GM19463 (cell line): ENCODE measurements at regions not wholly inside any gene's neighbourhood (a gene's known extent, or its start where the extent isn't known, plus 50 kb on each side); places are given as distances from the start of the nearest gene placed in this dataset.

Experiments
- ATAC-seq: cut with Tn5 transposase; IDR thresholded peaks from one replicate; pipeline ENCODE4 v1.9.1; 2021; ENCODE audit warnings: mild to moderate bottlenecking, moderate library complexity; ENCODE audit not compliant: unreplicated experiment

DNA sequence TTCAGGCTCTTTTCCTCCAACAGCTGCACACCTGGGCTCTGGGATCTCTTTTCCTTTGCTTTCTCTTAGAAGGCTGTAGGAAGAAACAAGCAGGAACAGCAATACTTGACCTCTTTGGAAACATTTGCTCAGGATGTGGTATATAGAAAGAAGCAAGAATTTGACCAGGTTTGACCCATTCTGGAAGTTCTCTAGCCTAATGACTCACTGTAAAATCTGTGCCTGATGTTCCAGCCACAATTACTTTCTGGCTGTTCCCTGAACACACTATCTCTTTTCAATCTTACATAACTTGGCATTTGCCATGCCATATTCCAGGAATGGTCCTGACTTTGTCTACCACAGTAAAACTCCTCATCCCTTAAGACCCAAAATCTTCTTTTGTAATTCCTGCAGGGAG is 419.9 kb upstream of the DAB1 start:
- no peak for ATAC-seq

DNA sequence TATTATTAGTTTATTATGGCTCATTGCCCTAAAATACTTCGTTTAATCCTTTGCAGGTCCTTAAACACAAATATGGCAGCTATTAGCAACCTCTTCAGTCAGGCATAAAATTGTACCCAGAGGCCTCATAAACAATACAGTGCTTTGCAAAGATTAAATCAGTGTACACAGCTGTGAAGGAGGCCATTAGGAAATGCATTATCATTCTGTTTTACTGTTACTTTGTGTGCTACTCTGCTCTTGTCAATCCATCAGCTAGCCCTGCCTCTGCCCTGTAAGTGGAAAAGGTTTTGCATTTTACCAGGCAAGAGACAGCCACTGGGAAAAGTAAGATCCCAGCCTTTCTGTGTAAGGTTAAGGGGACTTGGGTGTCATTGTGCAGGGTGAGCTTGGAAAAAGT is 415.7 kb upstream of the DAB1 start:
- ATAC-seq: no peak

DNA sequence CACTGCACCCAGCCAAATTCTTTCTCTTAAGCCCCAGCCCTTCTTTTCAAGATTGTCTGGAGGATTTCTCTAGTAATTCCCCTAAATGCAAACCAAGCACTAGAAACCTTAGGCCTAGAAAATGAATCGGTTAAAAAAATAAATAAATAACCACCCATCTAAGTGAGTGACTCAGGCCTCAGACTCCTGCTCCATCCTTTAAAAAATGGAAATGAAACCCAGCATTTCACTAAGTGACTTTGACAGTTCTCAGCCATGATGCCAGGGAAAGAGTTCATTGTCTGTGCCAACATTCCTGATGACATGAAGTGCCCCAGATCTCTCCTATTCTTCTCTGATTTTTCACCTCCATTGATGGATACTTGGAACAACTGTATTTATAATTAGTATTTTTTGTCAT is 415.2 kb upstream of the DAB1 start:
- no peak for ATAC-seq

DNA sequence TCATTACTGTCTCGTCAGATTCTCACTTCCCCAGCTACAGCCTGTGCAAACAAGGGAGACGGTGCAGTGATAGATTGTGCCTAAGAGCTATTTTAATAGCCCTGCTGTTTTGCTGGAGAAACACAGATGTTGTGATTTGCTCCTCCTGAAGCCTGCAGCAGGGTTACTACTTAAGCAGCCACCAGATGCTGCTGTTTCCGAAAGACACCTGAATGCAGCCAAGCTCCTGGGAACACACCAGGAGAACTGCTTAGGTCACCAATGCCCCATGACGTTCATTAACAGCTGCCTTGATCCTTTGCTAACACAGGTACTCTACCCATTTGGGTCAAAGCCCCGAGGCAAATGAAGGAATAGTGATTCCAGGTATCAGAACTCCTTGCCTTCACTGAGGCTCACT is 411.8 kb upstream of the DAB1 start:
- no peak for ATAC-seq

DNA sequence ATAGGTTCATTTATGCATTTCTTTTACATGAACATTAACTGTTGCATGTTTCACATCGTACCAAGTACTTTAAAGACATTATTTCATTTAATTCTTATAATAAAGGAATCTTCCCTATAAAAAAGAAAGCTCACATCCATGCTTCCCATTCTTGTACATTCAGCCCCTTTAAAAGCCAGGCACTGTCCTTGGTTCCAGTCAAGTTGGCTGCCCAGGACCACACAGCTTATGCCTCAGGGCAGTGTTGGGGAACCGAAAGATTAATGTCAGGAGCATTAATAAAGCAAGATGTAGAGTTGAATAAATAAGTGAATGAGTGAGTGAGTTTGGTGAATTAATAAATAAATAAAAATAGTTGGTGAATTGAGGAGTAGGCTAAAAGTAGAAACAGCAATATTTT is 409.4 kb upstream of the DAB1 start:
- no peak for ATAC-seq

DNA sequence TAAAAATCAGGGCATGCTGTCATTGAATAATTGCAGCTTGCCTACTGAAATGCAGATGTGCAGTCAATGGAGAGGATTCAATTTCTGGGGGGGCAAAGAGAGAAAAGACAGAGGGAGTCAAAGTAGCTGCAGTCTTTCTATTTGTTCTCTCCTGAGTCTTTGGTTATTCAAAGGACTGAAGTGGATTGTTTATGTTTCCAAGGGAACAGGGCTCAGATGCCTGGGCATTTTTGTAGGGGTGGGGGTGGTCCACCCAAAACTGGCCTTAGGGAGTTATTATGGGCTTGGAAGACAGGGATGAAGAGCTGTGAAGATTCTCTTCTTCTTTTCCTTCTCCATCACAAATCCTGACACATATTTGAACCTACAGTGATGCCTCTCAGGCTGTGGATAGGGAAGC is 408.8 kb upstream of the DAB1 start:
- no peak for ATAC-seq

DNA sequence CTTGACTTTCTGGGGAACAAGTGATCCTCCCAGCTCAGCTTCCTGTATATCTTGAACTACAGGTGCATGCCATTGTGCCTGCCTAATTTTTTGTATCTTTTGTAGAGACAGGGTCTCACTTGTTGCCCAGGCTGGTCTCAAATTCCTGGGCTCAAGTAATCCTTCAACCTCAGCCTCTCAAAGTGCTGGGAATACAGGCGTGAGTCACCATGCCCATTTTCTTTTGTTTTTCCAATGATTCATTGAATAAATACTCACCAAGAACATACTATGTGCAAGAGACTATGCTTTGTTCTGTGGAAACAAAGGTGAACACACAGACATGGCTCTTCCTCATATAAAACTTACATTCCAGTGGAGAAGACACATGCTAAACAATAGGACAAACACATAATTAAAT is 407.8 kb upstream of the DAB1 start:
- ATAC-seq: no peak

DNA sequence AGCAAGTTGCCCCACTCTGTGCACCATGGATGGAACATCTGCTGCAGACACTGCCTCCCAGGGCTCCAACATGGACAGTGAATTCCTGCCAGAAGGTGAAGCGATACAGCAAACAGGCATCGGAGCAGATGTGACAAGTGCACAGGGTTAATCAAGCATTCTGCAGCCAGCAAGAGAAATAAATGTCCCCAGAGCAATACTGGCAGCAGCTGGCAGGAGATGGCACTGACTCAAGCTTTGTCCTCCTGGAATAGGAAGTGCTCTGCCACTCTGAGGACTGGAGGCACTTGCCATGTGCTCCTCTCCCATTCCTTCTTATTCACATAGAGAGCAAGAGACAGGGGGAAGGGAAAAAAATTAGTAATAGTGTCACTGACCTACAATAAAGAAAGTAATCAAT is 402.7 kb upstream of the DAB1 start:
- no peak for ATAC-seq

DNA sequence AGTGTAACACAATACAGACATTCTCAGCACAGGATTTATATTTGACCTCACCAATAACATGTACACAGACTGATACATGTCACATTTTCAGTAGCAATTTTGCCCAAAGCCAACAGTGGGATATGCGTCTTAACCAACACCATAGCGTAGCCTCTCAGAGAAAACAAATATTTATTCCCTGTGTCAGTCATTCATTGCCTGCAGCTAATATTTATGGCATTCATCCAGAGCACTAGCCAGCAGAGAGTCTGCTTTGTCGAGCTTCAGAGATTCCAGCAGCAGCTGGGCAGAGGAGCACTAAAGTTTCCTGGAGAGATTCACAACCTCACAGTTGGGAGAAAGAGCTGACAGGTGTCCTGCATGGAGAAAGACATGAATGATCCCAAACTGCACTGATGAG is 400.7 kb upstream of the DAB1 start:
- ATAC-seq: no peak

DNA sequence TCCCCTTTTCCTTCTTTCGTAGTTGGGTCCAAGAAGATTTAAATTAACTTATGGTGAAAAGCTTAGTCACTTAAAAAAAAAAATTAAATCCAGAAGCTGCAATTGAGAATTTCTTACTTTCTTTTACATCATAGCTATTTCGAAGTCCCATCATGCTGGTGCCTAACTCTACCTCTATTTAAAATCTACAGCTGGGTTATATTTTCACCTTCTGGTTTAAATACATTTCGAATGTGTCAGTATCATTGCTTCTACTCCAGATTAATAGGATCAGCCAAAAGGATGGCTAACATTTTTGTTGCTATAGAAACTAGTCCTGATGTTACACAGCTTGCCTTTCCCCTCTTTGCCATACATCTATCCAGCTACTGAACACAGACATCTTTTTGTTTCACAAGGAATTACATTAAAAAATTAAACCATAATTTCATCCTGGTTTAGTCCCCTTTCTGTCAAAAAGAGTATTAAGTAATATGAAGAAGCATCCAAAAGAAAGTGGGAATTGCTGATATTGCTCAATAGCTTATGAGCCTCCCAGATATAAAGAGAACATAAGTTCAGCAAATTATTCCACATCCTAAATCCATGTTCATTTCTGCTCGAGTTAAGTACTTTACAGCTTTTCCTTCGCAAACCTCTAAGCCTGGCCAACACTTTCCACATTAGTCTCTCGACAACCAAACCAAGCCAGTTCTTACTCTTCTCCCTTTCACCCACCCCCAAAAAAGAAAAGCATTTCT is 396.7 kb upstream of the DAB1 start:
- no peak for ATAC-seq

DNA sequence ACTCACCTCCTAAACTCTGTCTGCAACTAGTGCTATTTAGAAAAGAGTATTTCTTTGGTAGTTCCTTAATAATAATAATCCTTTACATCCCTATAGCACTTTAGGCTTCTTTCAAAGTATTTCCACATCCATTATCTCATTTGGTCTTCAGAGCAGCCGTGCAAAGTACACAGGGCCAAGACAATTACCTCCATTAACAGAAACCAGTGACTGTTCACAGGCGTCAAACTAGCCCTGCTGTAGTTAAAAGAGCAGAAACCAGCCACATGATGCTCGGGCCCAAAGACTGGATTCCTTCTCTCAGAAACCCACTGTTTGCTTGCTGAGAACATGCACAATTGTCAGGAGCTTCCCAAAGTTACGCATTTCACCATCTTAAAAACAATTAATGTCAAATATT is 396.0 kb upstream of the DAB1 start:
- ATAC-seq: no peak

DNA sequence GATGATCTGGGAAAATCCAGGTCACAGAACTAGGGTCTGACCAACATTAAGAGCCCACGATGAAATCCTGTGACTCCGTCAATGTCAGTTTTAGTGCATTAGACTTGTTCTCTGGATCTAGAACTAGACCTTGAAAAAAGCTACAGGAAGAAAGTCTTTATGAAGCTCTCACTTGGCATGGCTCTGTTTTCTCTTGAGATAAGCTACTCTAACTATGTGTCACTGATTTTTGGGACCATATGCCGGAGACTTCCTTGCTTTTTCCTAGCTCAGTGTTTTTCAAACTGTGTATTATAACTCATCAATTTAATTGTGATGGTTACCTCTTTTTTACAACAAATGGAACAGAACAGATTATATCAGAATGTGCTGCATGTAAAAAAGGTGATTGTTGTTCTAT is 379.7 kb upstream of the DAB1 start:
- ATAC-seq: no peak

DNA sequence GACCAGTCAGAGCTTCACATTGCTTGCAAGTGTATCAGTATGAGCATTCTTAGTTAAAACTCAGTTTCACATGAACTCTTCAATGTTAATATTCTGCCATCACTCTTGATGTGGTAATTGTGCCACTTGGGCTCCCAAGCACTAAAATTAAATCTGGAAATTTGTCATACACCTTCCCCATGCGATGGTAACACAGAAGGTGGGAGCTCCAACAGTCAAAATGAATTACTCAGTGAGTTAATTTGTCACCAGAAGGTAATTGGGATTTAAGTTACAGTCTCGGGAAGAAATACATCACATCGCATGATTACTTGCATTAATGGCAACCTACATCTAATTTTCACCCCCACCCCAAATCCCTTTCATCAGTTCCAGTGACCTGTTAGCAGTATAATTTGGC is 376.5 kb upstream of the DAB1 start:
- ATAC-seq: no peak

DNA sequence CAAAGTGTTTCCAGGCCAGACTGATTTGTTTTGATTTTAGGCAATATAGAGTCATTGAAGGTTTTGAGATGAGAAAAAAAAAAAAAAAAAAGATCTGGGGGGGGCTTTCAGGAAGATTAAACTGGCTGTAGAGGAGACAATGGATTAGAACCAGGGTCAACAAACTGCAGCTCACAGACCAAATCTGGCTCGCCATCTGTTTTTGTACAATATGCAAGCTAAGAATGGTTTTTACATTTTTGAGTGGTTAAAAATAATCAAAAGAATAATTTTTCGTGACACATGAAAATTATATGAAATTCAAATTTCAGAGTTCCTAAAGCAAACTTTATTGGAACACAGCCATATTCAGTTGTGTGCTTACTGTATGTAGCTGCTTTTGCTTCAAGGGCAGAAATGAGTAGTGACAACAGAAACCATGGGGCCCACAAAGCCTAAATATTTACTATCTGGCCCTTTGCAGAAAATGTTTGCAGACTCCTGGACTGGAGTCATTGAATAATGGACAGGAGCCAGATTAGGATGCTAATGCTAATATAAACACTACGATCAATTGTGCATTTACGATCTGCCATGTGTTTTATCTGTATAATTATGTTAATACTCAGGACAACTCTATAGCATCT is 375.7 kb upstream of the DAB1 start:
- ATAC-seq: no peak

DNA sequence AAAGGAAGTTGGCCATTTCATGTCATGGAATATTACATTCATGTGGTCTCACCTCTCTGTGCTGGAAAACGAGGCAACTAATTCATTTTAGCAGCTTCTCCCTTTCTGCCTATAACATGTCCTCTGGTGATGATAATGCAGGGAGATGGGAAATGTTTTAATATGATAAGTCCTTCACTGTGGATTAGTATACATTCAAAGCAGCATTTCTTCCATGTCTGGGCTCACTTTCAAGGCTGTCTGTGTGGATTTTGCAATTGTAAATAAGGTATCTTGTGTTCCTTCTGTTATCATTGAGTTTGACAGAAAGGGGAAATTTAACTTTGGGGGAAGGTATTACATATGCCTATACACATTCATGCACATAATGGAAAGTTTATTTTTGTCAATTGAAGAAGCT is 374.7 kb upstream of the DAB1 start:
- no peak for ATAC-seq

DNA sequence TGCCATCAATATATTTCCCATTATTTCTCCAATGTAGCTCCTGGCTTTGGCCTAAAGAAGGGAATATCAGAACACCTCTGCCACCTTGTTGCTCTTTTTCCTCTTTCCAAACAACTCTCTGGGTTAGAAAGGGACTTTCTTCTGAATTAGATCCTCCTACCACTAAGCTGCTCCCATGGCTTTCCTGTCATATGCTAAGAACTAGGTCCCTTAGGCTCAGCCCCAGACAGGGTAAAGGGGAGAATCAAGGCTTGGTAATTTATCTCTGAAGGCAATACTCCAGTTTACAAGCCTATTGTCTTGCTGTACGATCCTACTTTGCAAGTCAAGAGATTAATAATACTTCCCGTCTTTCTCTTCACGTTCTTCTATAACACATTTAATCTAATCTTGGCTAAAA is 373.2 kb upstream of the DAB1 start:
- no peak for ATAC-seq

DNA sequence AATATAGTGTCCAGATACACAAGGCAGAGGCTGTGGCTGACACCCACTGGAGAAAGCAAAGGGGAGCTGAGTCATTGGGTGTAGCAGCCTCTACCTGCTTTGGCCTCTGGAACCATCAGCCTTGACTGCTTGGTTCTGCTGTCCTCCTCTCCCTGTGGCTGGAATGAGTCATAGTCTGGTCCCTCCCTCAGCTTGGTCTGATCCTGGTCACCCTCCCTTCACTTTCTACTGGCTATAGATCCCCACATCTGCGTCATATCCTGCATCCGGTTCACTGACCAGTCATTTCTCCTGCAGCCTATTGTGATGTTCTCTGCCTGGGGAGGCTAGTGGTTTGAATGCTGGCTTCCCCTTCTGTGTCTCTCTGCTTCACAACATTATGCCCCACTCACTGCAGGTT is 372.8 kb upstream of the DAB1 start:
- no peak for ATAC-seq

DNA sequence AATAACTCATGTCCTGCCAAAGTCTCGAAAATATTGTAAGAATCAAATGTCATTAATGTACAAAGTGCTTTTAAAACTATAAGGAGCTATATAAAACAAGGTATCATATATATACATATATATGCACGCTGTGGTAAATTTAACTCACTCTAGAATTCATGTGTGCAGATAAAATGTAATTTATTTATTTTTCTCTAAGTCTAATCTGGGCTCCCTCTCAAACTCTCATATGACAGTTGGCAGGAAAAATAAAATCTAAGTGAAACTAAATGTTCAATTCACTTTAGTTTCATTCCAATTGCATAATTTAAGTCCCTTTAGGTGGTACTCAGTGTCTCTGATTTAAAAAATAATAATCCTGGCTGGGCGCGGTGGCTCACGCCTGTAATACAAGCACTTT is 372.0 kb upstream of the DAB1 start:
- ATAC-seq: no peak

DNA sequence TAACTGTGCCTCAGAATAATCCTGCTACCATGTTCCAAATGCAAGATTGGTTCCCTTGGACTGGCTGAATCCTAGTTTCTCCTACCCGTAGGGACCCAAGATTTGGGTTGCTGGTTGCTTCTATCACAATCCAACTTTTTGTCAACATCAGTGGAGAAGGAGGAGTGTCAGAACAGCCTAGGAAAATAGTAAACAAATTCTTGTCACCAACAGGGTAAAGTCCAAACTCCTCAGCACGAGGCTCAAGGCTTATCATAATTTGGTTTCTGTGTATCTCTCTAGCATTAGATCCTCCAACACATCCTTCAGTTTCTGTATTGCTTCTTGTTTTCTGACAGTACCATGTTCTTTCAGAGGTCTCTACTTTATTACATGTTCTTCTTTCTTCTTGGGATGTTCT is 370.2 kb upstream of the DAB1 start:
- no peak for ATAC-seq

DNA sequence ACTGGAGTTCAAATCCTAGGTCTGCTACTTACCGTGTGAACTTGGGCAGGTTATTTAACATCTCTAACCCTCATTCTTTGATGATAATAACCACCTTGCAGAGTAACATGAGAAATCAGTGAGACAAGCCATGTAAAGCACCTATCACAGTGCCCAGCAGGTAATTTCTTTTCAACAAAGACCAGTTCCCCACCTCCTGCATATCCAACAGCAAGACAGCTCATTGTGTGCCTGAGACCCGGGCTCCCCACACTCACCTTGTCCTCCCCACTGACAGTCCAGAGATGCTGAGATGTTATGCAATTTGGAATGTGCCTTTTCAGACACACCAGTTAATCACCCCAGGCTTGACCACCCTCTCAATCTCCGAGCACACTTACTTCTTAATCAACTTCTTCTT is 367.6 kb upstream of the DAB1 start:
- no peak for ATAC-seq

DNA sequence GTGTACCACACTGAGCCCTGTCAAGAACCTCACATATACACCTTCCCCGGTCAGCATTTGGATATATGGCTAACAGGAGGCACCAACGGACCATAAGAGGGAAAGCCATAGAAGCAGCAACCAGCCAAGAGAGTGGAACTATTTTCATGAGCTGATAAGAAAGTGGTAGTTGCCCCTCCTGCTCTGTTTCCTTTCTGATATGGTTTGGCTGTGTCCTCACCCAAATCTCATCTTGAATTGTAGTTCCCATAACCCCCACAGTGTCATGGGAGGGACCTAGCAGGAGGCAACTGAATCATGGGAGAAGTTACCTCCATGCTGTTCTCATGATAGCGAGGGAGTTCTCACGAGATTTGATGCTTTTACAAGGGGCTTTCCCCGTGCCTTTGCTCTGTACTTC is 366.1 kb upstream of the DAB1 start:
- no peak for ATAC-seq

DNA sequence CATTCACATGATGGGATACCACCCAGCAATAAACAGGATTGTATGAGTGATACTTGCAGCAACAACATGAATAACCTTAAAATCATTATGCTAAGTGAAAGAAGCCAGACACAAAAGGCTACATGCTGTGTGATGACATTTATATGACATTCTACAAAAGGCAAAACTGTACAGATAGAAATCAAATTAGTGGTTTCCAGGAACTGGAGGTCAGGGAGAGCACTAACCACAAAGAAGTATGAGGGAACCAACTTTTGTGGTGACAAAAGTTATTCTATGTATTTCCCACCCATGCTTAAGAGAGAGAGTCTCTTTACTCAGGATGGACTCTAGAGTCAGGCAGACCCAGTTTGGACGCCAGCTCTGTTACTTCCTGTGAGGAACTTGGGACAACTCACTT is 364.5 kb upstream of the DAB1 start:
- no peak for ATAC-seq

DNA sequence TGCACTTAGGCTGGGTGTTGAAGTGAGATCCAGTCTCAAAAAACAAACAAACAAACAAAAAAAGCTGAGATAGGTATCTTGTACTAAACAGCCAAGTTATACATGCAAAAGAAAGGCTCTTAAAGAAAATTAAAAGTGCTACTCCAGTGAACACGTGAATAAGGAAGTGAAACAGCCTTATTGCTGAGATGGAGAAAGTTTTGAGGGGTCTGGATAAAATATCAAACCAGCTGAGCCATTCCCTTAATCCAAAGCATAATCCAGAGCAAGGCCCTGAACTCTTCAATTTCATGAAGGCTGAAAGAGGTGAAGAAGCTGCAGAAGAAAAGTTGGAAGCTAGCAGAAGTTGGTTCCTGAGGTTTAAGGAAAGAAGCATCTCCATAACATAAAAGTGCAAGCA is 360.5 kb upstream of the DAB1 start:
- no peak for ATAC-seq
